Prostate gland (tissue), 2 donors: ENCODE measurements at regions not wholly inside any gene's neighbourhood (a gene's known extent, or its start where the extent isn't known, plus 50 kb on each side); places are given as distances from the start of the nearest gene placed in this dataset.

Source experiments
- CTCF ChIP-seq, 4 experiments: fragments of 200-600 bp in 2 of 4; fragments of 450-650 bp in 2 of 4; sonication (generic) in 2 of 4; IDR thresholded peaks; 1 replicate in 3 of 4; 2 replicates in 1 of 4; pipeline ENCODE4 v1.5.1; 2016 to 2019; ENCODE audit warnings: antibody characterized with exemption in 4 of 4, mild to moderate bottlenecking in 2 of 4, moderate library complexity in 2 of 4
- POLR2A ChIP-seq: fragments of 450-650 bp; IDR thresholded peaks from one replicate; pipeline ENCODE4 v1.6.1; 2016; ENCODE audit warnings: antibody characterized with exemption, mild to moderate bottlenecking

- TF ChIP-seq CTCF (IDR thresholded peaks at IDR 0.05) (peak; percentile 37 to 56 (median 53)), POLR2A (no peak)
Observed at GRCh38 chr5:91499943-91500531, 116.9 kb upstream of the ARRDC3 start.
